ENCODE measurements at regions not wholly inside any gene's neighbourhood (a gene's known extent, or its start where the extent isn't known, plus 50 kb on each side); places are given as distances from the start of the nearest gene placed in this dataset.

- no peak for DNase-seq
Observed at GRCh38 chr9:90379771-90380170, 262.9 kb downstream of the DIRAS2 start.

- no peak for DNase-seq
Observed at GRCh38 chr9:90385146-90385545, 257.5 kb downstream of the DIRAS2 start.

GRCh38 chr9:90393365-90394152 is 249.1 kb downstream of the DIRAS2 start:
- DNase-seq: no peak

- no peak for DNase-seq
Observed at GRCh38 chr9:90394871-90395270, 247.8 kb downstream of the DIRAS2 start.

- no peak for DNase-seq
Observed at GRCh38 chr9:90400091-90400490, 242.5 kb downstream of the DIRAS2 start.

GRCh38 chr9:90408659-90409058 is 234.0 kb downstream of the DIRAS2 start:
- DNase-seq: no peak

- no peak for DNase-seq
Observed at GRCh38 chr9:90419221-90419851, 223.3 kb downstream of the DIRAS2 start.

- DNase-seq: no peak
Observed at GRCh38 chr9:90420211-90420610, 222.4 kb downstream of the DIRAS2 start.

- DNase-seq: peak; percentile 45
Observed at GRCh38 chr9:90420768-90421513, 221.7 kb downstream of the DIRAS2 start.

- no peak for DNase-seq
Observed at GRCh38 chr9:90421786-90422185, 220.8 kb downstream of the DIRAS2 start.

GRCh38 chr9:90423661-90424193 is 218.9 kb downstream of the DIRAS2 start:
- no peak for DNase-seq

- no peak for DNase-seq
Observed at GRCh38 chr9:90428517-90428916, 214.1 kb downstream of the DIRAS2 start.

- DNase-seq: no peak
Observed at GRCh38 chr9:90432951-90433350, 209.7 kb downstream of the DIRAS2 start.

GRCh38 chr9:90433398-90433941 is 209.2 kb downstream of the DIRAS2 start:
- no peak for DNase-seq

GRCh38 chr9:90441814-90442213 is 200.8 kb downstream of the DIRAS2 start:
- DNase-seq: no peak

- no peak for DNase-seq
Observed at GRCh38 chr9:90442723-90443122, 199.9 kb downstream of the DIRAS2 start.

- DNase-seq: no peak
Observed at GRCh38 chr9:90444609-90445204, 197.9 kb downstream of the DIRAS2 start.

- DNase-seq: no peak
Observed at GRCh38 chr9:90445391-90445790, 197.2 kb downstream of the DIRAS2 start.

- no peak for DNase-seq
Observed at GRCh38 chr9:90446200-90446948, 196.2 kb downstream of the DIRAS2 start.

- DNase-seq: no peak
Observed at GRCh38 chr9:90447773-90448172, 194.9 kb downstream of the DIRAS2 start.

GRCh38 chr9:90449213-90449925 is 193.3 kb downstream of the DIRAS2 start:
- no peak for DNase-seq
